ENCODE measurements at regions not wholly inside any gene's neighbourhood (a gene's known extent, or its start where the extent isn't known, plus 50 kb on each side); places are given as distances from the start of the nearest gene placed in this dataset.

DNA sequence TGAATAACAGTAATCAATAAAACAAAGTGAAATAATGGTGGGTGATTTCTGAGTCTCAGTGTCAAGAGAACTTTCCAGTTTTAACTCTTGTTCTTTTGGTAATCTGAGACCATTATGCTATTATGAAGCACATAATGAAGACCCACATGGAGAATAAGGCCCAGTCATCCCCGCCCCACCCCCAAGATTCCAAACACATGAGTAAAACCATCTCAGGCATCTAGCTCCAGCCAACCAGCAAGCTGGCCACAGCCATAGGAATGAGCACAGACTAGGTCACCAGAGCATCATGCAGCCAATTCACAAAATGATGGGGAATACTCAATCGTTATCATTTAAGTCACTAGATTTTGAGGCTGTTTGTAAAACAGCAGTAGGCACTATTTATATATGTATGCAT, 1769.0 kb upstream of the PCDH20 start:
- H3K36me3 ChIP-seq, result no peaks in the 10 kb centered on the region
- no peaks in the 10 kb centered on the region for H3K4me1 ChIP-seq
- no peak for DNase-seq (ENCODE audit: extremely low spot score)
- TF ChIP-seq, protein P1, sequence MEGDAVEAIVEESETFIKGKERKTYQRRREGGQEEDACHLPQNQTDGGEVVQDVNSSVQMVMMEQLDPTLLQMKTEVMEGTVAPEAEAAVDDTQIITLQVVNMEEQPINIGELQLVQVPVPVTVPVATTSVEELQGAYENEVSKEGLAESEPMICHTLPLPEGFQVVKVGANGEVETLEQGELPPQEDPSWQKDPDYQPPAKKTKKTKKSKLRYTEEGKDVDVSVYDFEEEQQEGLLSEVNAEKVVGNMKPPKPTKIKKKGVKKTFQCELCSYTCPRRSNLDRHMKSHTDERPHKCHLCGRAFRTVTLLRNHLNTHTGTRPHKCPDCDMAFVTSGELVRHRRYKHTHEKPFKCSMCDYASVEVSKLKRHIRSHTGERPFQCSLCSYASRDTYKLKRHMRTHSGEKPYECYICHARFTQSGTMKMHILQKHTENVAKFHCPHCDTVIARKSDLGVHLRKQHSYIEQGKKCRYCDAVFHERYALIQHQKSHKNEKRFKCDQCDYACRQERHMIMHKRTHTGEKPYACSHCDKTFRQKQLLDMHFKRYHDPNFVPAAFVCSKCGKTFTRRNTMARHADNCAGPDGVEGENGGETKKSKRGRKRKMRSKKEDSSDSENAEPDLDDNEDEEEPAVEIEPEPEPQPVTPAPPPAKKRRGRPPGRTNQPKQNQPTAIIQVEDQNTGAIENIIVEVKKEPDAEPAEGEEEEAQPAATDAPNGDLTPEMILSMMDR (IDR thresholded peaks at IDR 0.05), result no peak
- TF ChIP-seq POLR2A (IDR thresholded peaks at IDR 0.05; ENCODE audit: low read depth) (no peak), POLR2AphosphoS5 (IDR thresholded peaks at IDR 0.05) (no peak), EP300 (IDR thresholded peaks at IDR 0.05) (no peak)
- H3K9me3 ChIP-seq, result no peaks in the 10 kb centered on the region
- no peak overlapping the region for H3K27ac ChIP-seq (replicated peaks in 1 of 4)
- no peak overlapping the region for H3K4me3 ChIP-seq
- WGBS, result 80% methylated on average over 2 of the region's 2 CpGs
- intact Hi-C loops (cut with DNase I), result no loop called here
- H3K27me3 ChIP-seq, result no peaks in the 10 kb centered on the region

DNA sequence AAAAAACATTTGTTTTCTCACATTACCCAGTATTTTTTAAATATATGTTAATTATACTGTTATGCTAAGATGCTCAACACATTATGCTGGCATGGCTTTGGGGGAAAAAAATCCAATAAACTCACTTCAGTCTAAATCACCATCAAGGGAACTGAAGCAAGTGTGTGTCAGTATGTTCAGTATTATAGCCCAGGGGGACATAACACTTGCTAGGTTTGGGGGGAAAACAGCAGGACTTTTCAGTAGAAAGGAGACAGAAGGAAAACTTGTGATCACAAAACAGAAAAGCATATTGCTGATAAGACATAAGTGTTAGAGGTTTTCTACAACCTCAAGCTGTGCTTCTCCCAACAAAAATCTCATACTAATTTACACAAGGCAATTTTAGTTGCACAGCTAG, 1759.9 kb upstream of the PCDH20 start:
- H3K27me3 ChIP-seq, result no peaks in the 10 kb centered on the region
- TF ChIP-seq EP300 (IDR thresholded peaks at IDR 0.05), result no peak
- TF ChIP-seq POLR2A (IDR thresholded peaks at IDR 0.05; ENCODE audit: low read depth), result no peak
- TF ChIP-seq POLR2AphosphoS5 (IDR thresholded peaks at IDR 0.05), result no peak
- TF ChIP-seq, protein P1 (IDR thresholded peaks at IDR 0.05), result no peak

DNA sequence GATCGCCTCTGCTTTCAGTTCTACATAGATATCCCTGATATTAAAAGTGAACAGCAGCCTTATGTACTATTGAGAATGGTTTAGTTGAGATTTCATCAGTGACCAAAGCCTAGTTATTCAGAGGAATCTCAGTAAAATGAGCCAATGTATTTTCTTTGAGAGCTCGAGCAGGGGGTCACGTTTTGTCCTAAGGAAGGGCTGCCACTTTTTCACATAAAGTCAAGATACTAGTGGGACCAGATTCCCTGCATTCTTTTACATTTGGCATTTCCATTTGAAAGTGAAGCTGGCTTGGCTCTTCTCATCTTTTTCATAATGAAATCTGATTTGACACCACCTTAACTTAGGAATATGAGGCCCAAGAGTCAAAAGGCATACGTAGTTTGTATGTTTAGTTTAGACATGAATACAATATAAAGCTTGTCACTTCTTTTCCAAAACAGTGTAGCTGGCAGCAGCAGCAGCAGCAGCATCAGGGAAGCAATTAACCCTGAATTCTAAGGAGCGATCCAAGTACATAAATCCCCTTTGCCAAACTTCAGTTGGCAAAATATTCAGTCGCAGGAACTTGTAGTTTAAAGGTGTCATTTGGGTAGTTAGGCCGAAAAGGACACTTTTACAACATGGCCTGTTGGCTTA, 1752.2 kb upstream of the PCDH20 start:
- H3K27me3 ChIP-seq, result no peaks in the 10 kb centered on the region
- H3K27ac ChIP-seq (replicated peaks in 1 of 4), result no peak overlapping the region
- no peaks in the 10 kb centered on the region for H3K9me3 ChIP-seq
- H3K4me1 ChIP-seq, result peaks cover 0 to 7% (median 0%) of the 10 kb centered on the region in 4 donors
- intact Hi-C loops (cut with DNase I), result no loop called here
- no peak overlapping the region for H3K4me3 ChIP-seq
- 72% methylated on average over 7 of the region's 7 CpGs for WGBS
- TF ChIP-seq EP300 (IDR thresholded peaks at IDR 0.05) (no peak), POLR2AphosphoS5 (IDR thresholded peaks at IDR 0.05) (no peak), POLR2A (IDR thresholded peaks at IDR 0.05; ENCODE audit: low read depth) (no peak)
- TF ChIP-seq, protein P1 (IDR thresholded peaks at IDR 0.05), result no peak
- DNase-seq (ENCODE audit: extremely low spot score), result no peak
- H3K36me3 ChIP-seq, result no peaks in the 10 kb centered on the region

More for the DNA sequence above, 1759.9 kb upstream of the PCDH20 start:
- intact Hi-C loops (cut with DNase I), result no loop called here
- H3K4me1 ChIP-seq, result no peaks in the 10 kb centered on the region
- no peak overlapping the region for H3K4me3 ChIP-seq
- DNase-seq (ENCODE audit: extremely low spot score), result no peak
- H3K9me3 ChIP-seq, result no peaks in the 10 kb centered on the region
- H3K27ac ChIP-seq (replicated peaks in 1 of 4), result no peak overlapping the region
- H3K36me3 ChIP-seq, result no peaks in the 10 kb centered on the region

DNA sequence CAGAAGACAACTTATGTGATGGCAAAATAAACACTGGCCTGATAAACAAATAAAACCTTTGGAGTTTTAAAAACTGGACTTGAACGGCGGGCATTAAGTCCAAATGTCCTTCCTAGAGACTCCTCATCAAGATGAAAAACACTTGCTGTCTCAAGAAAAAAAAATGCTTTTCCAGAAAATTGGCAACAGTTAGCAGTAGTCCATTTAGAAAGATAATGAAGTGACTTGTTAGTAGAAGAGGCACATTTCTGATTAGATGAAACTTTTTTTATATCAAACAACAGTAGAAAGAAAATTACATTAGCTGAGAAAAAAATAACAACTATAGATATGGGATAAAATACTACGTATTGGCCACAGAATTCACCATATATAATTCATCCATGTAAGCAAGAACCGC, 1750.7 kb upstream of the PCDH20 start:
- Histone ChIP-seq H3K4me3 (no peak overlapping the region), H3K27ac (replicated peaks in 1 of 4) (no peak overlapping the region), H3K36me3 (no peaks in the 10 kb centered on the region), H3K4me1 (peaks cover 0 to 7% (median 0%) of the 10 kb centered on the region in 4 donors), H3K9me3 (no peaks in the 10 kb centered on the region), H3K27me3 (no peaks in the 10 kb centered on the region)
- intact Hi-C loops (cut with DNase I), result no loop called here
- TF ChIP-seq POLR2A (IDR thresholded peaks at IDR 0.05; ENCODE audit: low read depth), result no peak
- TF ChIP-seq, protein P1 (IDR thresholded peaks at IDR 0.05), result no peak
- no peak for TF ChIP-seq POLR2AphosphoS5 (IDR thresholded peaks at IDR 0.05)
- no peak for TF ChIP-seq EP300 (IDR thresholded peaks at IDR 0.05)
- 84% methylated on average over 4 of the region's 4 CpGs for WGBS
- DNase-seq (ENCODE audit: extremely low spot score), result no peak

DNA sequence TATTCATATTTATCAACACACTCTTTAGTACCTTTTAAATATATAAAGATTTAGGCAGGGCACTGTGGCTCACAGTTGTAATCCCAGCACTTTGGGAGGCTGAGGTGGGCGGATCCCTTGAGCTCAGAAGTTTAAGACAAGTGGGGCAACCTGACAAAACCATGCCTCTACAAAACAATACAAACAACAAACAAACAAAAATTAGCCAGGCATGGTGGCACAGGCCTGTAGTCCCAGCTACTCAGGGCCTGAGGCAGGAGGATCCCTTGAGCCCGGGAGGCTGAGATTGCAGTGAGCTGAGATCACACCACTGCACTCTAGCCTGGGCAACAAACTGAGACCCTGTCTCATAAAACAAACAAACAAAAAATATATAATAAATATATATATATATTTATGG, 1748.3 kb upstream of the PCDH20 start:
- no peaks in the 10 kb centered on the region for H3K36me3 ChIP-seq
- TF ChIP-seq, protein P1 (IDR thresholded peaks at IDR 0.05), result no peak
- TF ChIP-seq POLR2AphosphoS5 (IDR thresholded peaks at IDR 0.05) (no peak), POLR2A (IDR thresholded peaks at IDR 0.05; ENCODE audit: low read depth) (no peak), EP300 (IDR thresholded peaks at IDR 0.05) (no peak)
- intact Hi-C loops (cut with DNase I), result no loop called here
- no peaks in the 10 kb centered on the region for H3K27me3 ChIP-seq
- peaks cover 0 to 7% (median 0%) of the 10 kb centered on the region in 4 donors for H3K4me1 ChIP-seq
- WGBS, result 85% methylated on average over 2 of the region's 2 CpGs
- no peaks in the 10 kb centered on the region for H3K9me3 ChIP-seq
- H3K4me3 ChIP-seq, result no peak overlapping the region
- DNase-seq (ENCODE audit: extremely low spot score), result no peak
- no peak overlapping the region for H3K27ac ChIP-seq (replicated peaks in 1 of 4)

Data from esophagus muscularis mucosa (tissue), 4 donors.